GM12872 (cell line): ENCODE measurements at regions not wholly inside any gene's neighbourhood (a gene's known extent, or its start where the extent isn't known, plus 50 kb on each side); places are given as distances from the start of the nearest gene placed in this dataset.

Source experiments
- CTCF ChIP-seq: IDR thresholded peaks from 3 replicates; pipeline ENCODE4 v1.5.1; 2011; ENCODE audit warnings: low read depth, mild to moderate bottlenecking, low read length, moderate library complexity; ENCODE audit not compliant: insufficient read depth

GRCh38 chr1:23629708-23630290 is 61.8 kb upstream of the RPL11 start:
- TF ChIP-seq CTCF, result no peak

GRCh38 chr1:23628951-23629387 is 62.6 kb upstream of the RPL11 start:
- no peak for TF ChIP-seq CTCF

GRCh38 chr1:23627069-23627735 is 64.4 kb upstream of the RPL11 start:
- TF ChIP-seq CTCF, result no peak

- no peak for TF ChIP-seq CTCF
These were observed 65.6 kb upstream of the RPL11 start for GRCh38 chr1:23625929-23626535.

- TF ChIP-seq CTCF, result no peak
These were observed 66.1 kb upstream of the RPL11 start for GRCh38 chr1:23625459-23625858.

- TF ChIP-seq CTCF, result no peak
These were observed 65.1 kb upstream of the ID3 start for GRCh38 chr1:23624440-23624839.

- TF ChIP-seq CTCF, result no peak
These were observed 63.0 kb upstream of the ID3 start for GRCh38 chr1:23622284-23622683.
